Skeletal muscle tissue (tissue), 3 donors: ENCODE measurements at regions not wholly inside any gene's neighbourhood (a gene's known extent, or its start where the extent isn't known, plus 50 kb on each side); places are given as distances from the start of the nearest gene placed in this dataset.

Experiments
- H3K27ac ChIP-seq: one replicate; pipeline ENCODE4 v1.7.0; 2013; ENCODE audit warnings: mild to moderate bottlenecking, low read depth, low read length, inconsistent platforms
- H3K27me3 ChIP-seq, 3 donors: one replicate each; pipeline ENCODE4 v1.7.0; 2013; ENCODE audit warnings: low read length in 3 of 3; ENCODE audit not compliant: control insufficient read depth in 3 of 3, insufficient read depth in 3 of 3
- H3K36me3 ChIP-seq, 3 donors: one replicate each; pipeline ENCODE4 v1.7.0; 2013; ENCODE audit warnings: low read length in 3 of 3; ENCODE audit not compliant: control insufficient read depth in 3 of 3, insufficient read depth in 3 of 3
- H3K4me1 ChIP-seq, 3 donors: one replicate each; pipeline ENCODE4 v1.7.0; 2013; ENCODE audit warnings: low read length in 3 of 3, mild to moderate bottlenecking in 3 of 3; ENCODE audit not compliant: control insufficient read depth in 3 of 3, insufficient read depth in 3 of 3
- H3K4me3 ChIP-seq, 3 donors: one replicate each; pipeline ENCODE4 v1.7.0; 2013; ENCODE audit warnings: low read length in 3 of 3
- H3K9ac ChIP-seq, 3 donors: one replicate each; pipeline ENCODE4 v1.7.0; 2013; ENCODE audit warnings: low read length in 3 of 3, mild to moderate bottlenecking in 3 of 3, moderate library complexity in 2 of 3, low read depth in 1 of 3
- H3K9me3 ChIP-seq, 3 donors: one replicate each; pipeline ENCODE4 v1.7.0; 2013; ENCODE audit warnings: low read length in 3 of 3; ENCODE audit not compliant: control insufficient read depth in 3 of 3
- donor health status: Osteomylitis.

GRCh38 chrX:20906571-20906970 is 467.6 kb upstream of the CNKSR2 start:
- Histone ChIP-seq H3K4me3 (no peak overlapping the region), H3K27me3 (no peaks in the 10 kb centered on the region), H3K4me1 (no peaks in the 10 kb centered on the region), H3K9ac (no peak overlapping the region), H3K9me3 (no peaks in the 10 kb centered on the region), H3K36me3 (no peaks in the 10 kb centered on the region), H3K27ac (no peak overlapping the region)

- no peak overlapping the region for H3K9ac ChIP-seq
- no peaks in the 10 kb centered on the region for H3K36me3 ChIP-seq
- H3K4me1 ChIP-seq = no peaks in the 10 kb centered on the region
- H3K4me3 ChIP-seq = no peak overlapping the region
- H3K9me3 ChIP-seq = no peaks in the 10 kb centered on the region
- no peaks in the 10 kb centered on the region for H3K27me3 ChIP-seq
- no peak overlapping the region for H3K27ac ChIP-seq
These were observed 489.7 kb upstream of the CNKSR2 start for GRCh38 chrX:20884565-20884964.

GRCh38 chrX:20863649-20864048 is 510.6 kb upstream of the CNKSR2 start:
- no peaks in the 10 kb centered on the region for H3K27me3 ChIP-seq
- no peak overlapping the region for H3K9ac ChIP-seq
- H3K36me3 ChIP-seq = no peaks in the 10 kb centered on the region
- H3K4me3 ChIP-seq = no peak overlapping the region
- H3K27ac ChIP-seq = no peak overlapping the region
- H3K9me3 ChIP-seq = peaks cover 0 to 2% (median 0%) of the 10 kb centered on the region in 3 donors
- no peaks in the 10 kb centered on the region for H3K4me1 ChIP-seq

- peaks cover 0 to 2% (median 0%) of the 10 kb centered on the region in 3 donors for H3K9me3 ChIP-seq
- H3K27me3 ChIP-seq = no peaks in the 10 kb centered on the region
- no peak overlapping the region for H3K27ac ChIP-seq
- no peak overlapping the region for H3K4me3 ChIP-seq
- no peaks in the 10 kb centered on the region for H3K4me1 ChIP-seq
- H3K36me3 ChIP-seq = no peaks in the 10 kb centered on the region
- no peak overlapping the region for H3K9ac ChIP-seq
These were observed 513.1 kb upstream of the CNKSR2 start for GRCh38 chrX:20861113-20861512.

GRCh38 chrX:20857746-20858145 is 516.5 kb upstream of the CNKSR2 start:
- Histone ChIP-seq H3K27ac (no peak overlapping the region), H3K4me3 (no peak overlapping the region)

GRCh38 chrX:20838477-20838876 is 535.7 kb upstream of the CNKSR2 start:
- H3K27me3 ChIP-seq = no peaks in the 10 kb centered on the region
- no peak overlapping the region for H3K4me3 ChIP-seq
- no peaks in the 10 kb centered on the region for H3K4me1 ChIP-seq
- H3K9me3 ChIP-seq = peaks cover 0 to 2% (median 0%) of the 10 kb centered on the region in 3 donors
- no peaks in the 10 kb centered on the region for H3K36me3 ChIP-seq
- no peak overlapping the region for H3K27ac ChIP-seq
- no peak overlapping the region for H3K9ac ChIP-seq

More at GRCh38 chrX:20857746-20858145, 516.5 kb upstream of the CNKSR2 start:
- Histone ChIP-seq H3K9ac (no peak overlapping the region), H3K36me3 (no peaks in the 10 kb centered on the region), H3K27me3 (no peaks in the 10 kb centered on the region), H3K4me1 (no peaks in the 10 kb centered on the region), H3K9me3 (peaks cover 0 to 2% (median 0%) of the 10 kb centered on the region in 3 donors)

GRCh38 chrX:20829665-20830491 is 544.3 kb upstream of the CNKSR2 start:
- peaks cover 0 to under 1% (median 0%) of the 10 kb centered on the region in 3 donors for H3K9me3 ChIP-seq
- no peak overlapping the region for H3K27ac ChIP-seq
- peaks cover 0 to 4% (median 0%) of the 10 kb centered on the region in 3 donors for H3K27me3 ChIP-seq
- no peaks in the 10 kb centered on the region for H3K4me1 ChIP-seq
- H3K4me3 ChIP-seq = no peak overlapping the region
- no peaks in the 10 kb centered on the region for H3K36me3 ChIP-seq
- no peak overlapping the region for H3K9ac ChIP-seq

GRCh38 chrX:20825984-20826383 is 548.2 kb upstream of the CNKSR2 start:
- Histone ChIP-seq H3K9me3 (no peaks in the 10 kb centered on the region), H3K27ac (no peak overlapping the region), H3K4me1 (no peaks in the 10 kb centered on the region), H3K27me3 (peaks cover 0 to 4% (median 0%) of the 10 kb centered on the region in 3 donors), H3K9ac (no peak overlapping the region), H3K36me3 (no peaks in the 10 kb centered on the region), H3K4me3 (no peak overlapping the region)

GRCh38 chrX:20803971-20804370 is 537.3 kb upstream of the RPS6KA3 start:
- Histone ChIP-seq H3K27ac (no peak overlapping the region), H3K36me3 (no peaks in the 10 kb centered on the region), H3K27me3 (no peaks in the 10 kb centered on the region), H3K9ac (no peak overlapping the region), H3K4me1 (no peaks in the 10 kb centered on the region), H3K4me3 (no peak overlapping the region), H3K9me3 (no peaks in the 10 kb centered on the region)

- no peak overlapping the region for H3K9ac ChIP-seq
- no peak overlapping the region for H3K4me3 ChIP-seq
- no peaks in the 10 kb centered on the region for H3K36me3 ChIP-seq
- H3K4me1 ChIP-seq = no peaks in the 10 kb centered on the region
- no peak overlapping the region for H3K27ac ChIP-seq
- no peaks in the 10 kb centered on the region for H3K27me3 ChIP-seq
- H3K9me3 ChIP-seq = no peaks in the 10 kb centered on the region
These were observed 535.3 kb upstream of the RPS6KA3 start for GRCh38 chrX:20802036-20802435.
